GM19043 (cell line): ENCODE measurements at regions not wholly inside any gene's neighbourhood (a gene's known extent, or its start where the extent isn't known, plus 50 kb on each side); places are given as distances from the start of the nearest gene placed in this dataset.
A peak's percentile ranks its signal among the peaks of the same experiment; 100 is the strongest.
"Not testable (repeated sequence)": the region's sequence is repeated elsewhere in the genome, so short reads cannot be mapped to it uniquely, and the experiment has no call there.

Experiments
- ATAC-seq: cut with Tn5 transposase; IDR thresholded peaks from one replicate; pipeline ENCODE4 v1.9.1; 2021; ENCODE audit warnings: low read depth; ENCODE audit not compliant: unreplicated experiment

DNA sequence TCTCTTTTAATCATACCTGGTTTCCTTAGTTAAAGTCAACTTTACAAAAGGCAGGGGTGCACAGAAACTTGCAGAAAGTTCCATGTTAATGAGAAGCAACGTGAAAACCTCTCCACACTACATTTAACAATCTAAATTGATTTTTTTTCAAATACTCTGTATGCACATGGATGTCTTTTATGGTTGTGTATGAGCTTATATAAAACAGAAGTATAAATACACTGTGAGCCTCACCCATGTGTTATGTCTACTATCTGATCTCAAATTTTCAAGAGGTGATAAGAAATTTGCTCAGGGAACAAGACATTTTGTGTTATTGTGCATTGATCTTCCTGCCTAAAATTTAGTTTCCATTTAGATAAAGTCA, 617.6 kb downstream of the ADCYAP1 start:
- no peak for ATAC-seq

DNA sequence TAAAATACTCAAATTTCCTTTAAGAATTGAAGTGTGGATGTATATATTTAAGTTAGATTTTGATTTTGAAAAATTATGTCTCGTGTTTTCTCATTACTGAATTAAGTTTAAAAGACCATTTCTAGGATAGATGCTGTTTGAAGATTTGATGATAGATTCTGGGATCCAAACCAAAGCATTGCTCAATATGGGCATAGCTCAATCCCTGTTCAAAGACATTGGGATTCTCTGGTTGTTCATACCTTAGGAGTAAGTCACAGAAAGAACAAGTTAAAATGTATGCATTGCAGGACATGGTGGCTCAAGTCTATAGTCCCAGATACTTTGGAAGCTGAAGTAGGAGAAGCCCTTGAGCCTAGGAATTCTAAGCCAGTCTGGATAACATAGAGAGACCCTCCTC, 622.3 kb downstream of the ADCYAP1 start:
- ATAC-seq, result no peak

DNA sequence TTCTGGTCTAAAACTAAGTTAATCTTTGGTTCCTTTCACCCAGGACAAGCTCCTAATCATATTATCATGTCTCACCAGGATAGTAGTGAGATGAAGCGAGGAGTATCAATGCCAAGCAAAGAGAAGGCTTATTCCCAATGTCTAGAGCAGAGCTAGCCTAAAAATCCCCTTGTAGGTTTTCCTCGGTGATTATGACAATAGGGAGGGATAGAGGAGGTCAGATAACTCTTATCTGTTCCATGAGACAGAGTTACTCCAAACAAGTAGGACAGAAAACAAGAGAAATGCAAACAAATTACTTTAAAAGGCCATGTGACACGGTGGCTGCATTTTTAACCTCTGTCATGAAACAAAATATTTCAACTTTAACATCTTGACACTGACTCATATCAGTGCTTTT, 623.1 kb downstream of the ADCYAP1 start:
- ATAC-seq, result no peak

DNA sequence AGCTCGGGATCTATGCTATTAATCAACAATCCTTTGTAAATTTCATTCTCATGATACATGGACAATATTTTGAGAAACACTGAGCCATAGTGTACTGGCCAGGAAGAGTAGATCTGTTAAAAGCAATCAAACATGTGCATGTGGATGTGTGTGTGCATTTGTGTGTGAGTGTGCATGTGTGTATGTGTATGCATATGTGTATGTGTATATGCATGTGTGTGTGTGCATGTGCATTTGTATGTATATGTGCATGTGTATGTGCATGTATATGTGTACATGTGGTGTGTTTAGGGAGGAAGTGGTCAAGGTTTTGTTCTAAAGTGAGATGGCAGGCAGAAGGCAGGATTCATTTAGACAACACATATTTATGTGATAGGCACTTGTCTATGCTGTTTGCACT, 623.8 kb downstream of the ADCYAP1 start:
- no peak for ATAC-seq

DNA sequence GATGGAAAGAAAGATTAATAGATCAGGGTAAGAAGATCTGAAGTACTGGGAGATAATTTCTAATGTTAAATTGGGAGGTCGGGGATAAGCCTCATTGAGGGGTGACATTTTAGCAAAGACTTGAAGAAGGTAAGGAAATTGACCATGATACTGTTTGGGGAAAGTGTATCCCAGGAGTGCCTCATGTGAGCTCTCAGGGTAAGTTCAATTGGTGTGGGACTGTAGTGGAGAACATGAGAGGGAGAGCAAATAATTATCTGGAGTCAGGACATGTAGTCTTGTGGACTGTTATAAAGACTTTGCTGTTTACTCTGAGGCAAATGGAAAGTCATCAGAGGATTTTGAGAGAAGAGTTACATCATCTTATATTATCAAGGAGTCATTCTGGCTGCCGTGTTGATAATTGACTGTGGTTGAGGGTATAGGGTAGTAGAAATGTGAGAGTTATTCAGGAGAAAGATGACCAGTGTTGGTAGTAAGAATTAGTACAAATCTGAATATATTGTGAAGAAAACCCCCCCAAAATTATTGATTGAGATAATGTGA, 624.4 kb downstream of the ADCYAP1 start:
- ATAC-seq, result no peak

DNA sequence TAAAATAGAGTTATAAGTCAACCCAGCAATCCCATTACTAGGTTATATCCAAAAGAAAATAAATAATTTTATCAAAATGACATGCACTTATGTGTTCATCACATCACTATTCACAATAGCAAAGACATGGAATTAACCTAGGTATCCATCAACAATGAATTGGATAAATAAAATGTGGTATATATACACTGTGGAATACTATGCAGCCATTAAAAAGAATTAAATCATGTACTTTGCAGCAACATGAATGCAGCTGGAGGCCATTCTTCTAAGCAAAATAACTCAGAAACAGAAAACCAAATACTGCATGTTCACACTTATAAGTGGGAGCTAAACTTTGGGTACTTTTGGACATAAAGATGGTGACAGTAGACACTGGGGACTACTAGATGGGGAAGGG, 626.0 kb downstream of the ADCYAP1 start:
- no peak for ATAC-seq

DNA sequence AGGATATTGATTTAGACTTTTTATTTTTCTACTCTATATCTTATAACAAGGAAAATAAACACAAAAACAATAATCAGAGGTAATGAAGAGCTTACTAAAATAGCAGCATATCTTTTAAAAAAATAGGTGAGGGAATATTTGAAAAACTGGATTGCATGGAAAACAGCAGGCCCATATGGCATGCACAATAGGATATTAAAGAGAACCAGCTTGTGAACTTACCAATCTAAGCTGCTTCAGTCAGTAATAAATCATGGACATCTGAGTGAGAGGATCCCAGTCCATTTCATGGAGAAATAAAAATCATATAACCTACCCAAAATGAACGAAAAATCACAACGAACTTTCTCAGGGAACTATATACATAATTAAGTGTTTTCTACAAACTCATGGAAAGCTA, 634.6 kb downstream of the ADCYAP1 start:
- no peak for ATAC-seq

DNA sequence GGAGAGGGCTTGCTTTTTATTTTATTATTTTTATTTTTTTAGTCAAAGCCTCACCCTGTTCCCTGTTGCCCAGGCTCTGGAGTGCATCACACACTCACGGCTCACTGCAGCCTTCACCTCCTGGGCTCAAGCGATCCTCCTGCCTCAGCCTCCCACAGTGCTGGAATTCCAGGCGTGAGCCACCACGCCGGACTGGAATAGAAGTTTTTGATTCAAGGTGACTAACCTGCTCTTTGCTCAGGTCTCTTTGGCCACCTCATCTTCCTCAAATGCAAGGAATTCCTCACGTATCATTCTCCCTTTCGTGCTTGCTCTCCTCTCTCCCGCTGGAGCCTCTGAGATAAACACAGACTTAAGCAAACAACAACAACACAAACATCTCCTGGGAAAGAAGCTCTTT, 636.8 kb downstream of the ADCYAP1 start:
- ATAC-seq, result no peak

DNA sequence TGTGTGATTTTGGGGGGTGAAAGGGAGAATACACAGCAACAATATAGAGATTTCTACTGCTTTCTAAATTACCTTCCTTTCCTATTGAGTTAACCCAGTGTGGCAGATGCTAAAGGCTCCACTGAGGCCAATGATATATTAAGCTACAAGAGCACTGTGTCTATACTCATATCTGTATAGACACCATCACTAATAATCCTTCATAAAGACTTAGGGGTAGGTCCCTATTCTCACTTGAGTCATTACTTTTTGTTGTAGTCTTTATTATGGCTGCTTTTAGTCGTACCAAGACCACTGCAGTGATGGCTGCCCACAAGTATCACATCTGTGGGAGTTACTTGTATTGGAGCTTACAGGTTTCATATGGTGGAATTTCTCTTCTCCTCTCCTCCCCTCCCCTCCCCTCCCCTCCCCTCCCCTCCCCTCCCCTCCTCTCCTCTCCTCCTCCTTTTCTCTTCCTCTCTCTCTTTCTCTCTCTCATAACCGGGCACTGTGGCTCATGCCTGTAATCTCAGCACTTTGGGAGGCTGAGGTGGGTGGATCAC, 637.6 kb downstream of the ADCYAP1 start:
- ATAC-seq, result no peak

DNA sequence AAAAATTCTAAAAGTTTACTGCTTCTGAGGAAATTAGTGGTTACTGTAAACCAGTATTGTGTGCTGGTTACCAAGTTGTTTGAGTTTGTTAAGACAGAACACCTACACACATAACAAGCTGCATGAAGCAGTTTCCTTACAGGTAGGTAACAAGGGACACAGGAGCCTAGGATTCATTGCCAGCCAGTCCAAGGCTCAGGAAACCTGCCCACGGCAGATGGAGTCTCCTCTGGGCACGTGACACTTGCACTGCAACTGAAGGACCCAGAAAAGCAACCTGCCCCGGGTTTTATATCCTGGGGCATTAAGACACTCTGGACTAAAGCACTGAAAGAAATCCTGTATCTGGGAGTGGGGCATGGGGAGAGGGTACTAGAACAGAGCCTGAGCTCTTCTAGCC, 639.3 kb downstream of the ADCYAP1 start:
- no peak for ATAC-seq

DNA sequence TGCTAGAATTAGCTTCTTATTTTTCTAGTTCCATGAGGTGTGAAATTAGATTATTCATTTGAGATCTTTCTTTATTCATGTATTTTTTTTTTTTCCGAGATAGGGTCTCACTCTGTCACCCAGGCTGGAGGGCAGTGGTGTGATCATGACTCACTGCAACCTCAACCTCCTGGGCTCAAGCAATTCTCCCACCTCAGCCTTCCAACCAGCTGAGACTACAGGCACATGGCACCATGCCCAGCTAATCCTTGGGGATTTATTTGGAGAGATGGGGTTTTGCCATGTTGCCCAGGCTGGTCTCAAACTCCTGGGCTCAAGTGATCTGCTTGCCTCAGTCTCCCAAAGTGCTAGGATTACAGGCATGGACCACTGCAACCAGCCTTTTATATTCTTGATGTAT, 653.0 kb downstream of the ADCYAP1 start:
- not testable (repeated sequence) for ATAC-seq

DNA sequence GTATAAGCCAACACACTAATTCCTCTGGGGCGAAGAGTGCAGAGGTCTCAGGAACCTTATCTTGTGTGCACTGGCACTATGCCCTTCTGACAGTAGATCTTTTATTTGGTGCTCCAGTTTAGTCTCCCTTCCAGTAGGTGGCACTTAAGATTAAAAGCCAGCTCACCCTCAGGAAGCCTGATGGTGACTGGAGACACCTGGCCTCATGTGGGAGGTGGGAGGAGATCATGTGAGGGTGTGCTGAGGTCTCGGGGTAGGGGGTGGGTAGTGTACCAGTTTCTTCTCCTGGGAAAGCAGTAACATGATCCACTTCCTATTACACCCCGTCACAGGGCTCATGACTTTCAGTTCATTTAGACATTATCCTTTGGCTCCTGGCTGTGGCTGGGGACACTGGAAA, 654.9 kb downstream of the ADCYAP1 start:
- no peak for ATAC-seq

DNA sequence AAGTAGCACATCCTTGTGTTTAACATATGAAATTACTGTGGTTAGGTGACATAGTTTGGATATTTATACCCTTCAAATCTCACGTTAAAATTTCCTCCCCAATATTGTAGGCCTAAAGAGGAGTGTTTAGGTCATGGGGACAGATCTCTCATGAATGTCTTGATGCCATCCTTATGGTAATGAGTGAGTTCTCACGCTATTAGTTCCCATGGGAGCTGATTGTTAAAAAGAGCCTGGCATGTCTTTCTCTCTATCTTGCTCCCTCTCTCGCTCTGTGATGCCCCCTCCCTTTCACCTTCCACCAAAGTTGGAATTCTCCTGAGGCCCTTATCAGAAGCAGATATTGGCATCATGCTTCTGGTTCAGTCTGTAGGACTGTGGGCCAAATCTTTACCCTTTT, 660.1 kb downstream of the ADCYAP1 start:
- ATAC-seq, result no peak

DNA sequence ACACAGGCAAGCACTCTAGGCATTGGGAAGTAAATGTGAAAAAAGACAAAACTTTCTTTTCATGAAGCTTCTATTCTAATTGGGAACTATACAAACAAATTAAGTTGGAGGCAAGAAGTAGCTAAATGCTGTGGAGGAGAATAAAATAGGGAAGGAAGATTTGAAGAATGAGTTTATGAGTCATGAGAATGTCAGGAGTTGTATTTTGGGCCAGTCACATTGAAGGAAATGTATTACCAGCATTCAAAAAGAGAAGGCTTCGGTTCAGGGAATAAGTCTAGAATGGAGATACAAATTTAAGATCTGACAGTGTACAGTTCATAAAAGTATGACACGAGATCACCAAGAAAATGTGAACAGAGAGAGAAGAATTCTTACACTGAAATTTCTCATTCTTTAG, 666.5 kb downstream of the ADCYAP1 start:
- no peak for ATAC-seq

DNA sequence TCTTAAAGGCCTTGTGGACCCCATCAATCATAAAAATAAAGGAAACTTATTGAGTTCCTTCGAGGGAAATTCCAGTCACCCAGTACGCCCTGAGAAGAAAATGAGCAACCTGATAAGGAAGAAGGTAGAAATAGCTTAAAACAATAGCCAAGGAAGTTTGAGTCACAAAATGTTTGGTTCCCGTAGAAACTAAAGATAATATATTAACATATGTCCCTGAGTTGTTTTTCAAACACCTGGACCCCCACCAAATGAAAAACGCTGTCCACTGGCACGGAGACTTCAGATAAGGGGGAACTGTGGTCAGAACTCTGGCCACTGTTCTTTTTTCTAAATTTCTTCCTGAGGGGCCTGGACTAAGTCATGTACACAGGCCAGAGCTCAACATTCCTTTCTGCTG, 669.1 kb downstream of the ADCYAP1 start:
- no peak for ATAC-seq

DNA sequence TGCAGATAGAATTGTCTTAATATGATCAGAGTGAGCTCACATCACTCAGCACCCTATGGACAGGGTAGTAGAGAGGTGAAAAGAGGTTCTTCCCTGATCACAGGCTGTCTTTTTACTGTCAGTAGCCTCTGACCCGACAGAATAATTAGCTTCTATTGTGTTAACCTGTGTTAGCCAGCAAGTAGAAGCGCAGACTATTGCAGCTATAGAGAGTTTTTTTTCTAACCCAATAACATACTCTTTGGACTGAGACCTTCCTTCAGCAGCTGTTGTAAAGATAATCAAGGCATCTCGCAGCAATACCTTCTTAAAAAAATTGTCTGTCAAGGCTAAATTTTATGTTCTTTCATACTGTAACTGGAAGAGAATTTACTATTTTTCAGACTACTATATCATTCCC, 670.4 kb downstream of the ADCYAP1 start:
- no peak for ATAC-seq

DNA sequence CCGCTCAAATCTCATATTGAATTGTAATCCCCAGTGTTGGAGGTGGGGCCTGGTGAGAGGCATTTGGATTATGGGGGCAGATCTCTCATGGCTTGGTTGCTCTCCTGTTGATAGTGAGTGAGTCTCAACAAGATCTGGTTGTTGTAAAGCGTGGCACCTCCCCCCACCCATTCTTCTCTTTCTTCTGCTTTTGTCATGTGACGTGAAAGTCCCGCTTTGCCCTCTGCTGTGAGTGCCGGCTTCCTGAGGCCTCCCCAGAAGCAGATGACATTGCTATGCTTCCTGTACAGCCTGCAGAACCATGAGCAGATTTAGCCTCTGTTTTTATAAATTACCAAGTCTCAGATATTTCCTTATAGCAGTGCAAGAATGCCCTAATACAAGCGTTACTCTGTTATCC, 673.8 kb downstream of the ADCYAP1 start:
- no peak for ATAC-seq

DNA sequence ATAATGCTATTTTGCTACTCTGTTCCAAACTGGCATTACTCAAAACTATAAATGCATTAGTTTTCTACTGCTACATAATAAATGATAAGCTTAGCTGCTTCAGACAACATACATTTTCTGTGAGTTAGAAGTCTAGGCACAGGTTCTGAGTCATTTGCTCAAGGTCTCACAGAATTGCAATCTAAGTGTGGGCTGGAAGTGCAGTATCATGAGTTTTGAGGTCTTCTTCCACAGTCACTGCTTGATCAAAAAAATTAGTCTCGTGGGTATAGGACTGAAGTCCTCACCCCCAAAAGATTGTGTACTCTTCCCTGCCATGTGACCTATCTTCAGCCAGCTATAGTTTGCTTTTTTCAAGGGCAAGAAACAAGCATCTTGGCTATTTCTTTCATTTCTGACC, 676.9 kb downstream of the ADCYAP1 start:
- no peak for ATAC-seq

DNA sequence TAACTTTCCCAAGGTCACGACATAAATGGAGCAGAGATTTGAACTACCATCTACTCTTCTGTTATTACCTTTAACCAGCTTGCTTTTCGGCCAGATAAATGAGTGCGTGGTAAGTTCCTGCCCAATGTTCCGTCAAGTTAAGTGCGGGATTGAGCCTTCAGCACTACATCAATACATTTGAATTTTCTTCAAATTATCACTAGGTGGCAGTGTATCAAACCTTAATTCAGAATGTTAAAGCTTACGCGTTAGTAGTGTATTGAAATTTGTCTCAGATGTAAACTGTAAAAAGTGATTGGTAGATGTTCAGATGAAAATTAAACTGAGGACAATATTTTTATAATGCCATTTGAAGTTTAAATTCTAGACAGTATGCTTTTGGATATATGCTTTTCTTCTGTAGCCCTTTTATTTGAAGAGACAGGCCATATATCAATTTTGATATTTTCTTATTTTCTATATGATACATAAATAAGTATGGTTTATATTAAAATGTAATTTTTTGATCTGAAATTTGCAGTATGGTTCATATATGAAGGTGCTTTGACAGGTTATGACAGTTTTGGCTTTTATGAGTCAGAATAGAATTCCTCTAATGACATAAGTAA, 681.3 kb downstream of the ADCYAP1 start:
- peak; percentile 82 for ATAC-seq

DNA sequence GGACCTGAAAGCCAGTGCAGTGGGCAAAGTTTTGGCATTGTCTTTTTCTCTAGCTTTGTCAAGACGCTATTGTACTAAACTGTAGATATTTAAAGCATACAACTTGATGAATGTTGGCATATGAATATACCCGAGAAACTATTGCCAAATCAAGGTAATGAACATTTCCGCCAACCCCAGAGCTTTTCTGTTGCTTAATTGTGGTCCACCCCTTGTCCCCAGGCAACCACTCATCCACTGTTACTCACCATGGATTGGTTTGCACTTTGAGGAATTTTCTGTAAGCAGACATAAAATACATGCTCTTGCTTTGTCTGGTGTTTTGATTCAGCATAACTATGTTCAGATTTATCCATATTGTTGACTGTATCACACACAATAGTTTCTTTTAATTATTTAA, 688.4 kb downstream of the ADCYAP1 start:
- no peak for ATAC-seq

DNA sequence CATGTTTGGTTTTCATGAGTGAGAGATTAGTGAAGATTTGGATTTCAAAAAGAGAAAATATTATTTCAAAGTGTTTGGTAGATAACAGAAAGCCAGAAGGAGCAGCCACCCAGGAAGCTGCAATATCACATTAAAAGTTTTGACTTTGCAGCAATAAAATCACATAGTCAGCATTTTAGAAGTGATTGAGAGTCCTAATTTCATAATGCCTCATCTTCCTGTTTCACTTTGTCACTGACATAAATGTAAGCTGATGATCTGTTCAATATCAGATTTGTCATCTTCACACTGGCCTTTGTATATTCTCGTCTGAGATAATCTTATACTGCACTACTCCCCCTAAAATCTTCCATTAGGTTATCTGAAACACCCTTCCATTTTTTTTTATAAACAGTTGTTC, 690.5 kb downstream of the ADCYAP1 start:
- ATAC-seq, result no peak

DNA sequence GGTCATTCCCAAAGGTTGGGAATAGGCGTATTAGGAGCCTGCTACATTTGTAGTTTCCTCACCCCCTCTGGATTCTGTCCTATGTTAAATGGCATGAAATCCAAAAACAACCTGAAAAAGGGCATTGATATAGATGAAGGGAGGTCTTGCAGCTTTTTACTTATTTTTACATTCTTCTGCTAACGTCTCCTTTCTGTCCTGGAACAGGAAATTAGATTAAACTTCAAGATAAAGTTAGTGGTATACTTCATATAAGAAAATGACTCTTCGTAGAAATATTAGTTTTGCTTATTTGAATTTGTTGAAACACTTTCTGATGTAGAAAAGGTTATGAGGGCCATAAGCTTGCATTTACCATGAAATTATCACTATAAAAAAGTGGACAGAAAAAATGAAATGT, 694.5 kb downstream of the ADCYAP1 start:
- ATAC-seq, result no peak

DNA sequence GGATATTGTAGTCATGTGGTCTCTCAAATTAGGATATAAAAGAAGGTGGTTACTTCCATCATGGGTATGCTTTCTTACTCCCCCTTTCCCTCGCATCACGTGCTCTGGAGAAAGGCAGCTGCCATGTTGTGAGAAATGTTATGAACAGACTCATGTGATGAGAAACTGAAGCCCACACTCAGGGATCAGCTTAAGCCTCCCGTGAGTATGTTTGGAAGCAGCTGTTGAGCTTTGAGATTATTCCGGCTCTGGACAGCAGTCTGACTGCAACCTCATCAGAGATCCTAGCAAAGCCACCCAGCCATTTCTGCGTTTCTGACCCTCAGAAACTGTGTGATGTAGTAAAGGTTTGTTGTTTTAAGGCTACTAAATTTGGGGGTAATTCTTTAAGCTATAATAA, 700.1 kb downstream of the ADCYAP1 start:
- ATAC-seq, result no peak
